ENCODE measurements at regions not wholly inside any gene's neighbourhood (a gene's known extent, or its start where the extent isn't known, plus 50 kb on each side); places are given as distances from the start of the nearest gene placed in this dataset.

- WGBS, 4 donors: 62 to 75% (median 68%) methylated on average over 2 of the region's 2 CpGs
- H3K4me1 ChIP-seq: no peaks in the 10 kb centered on the region
- no peak for TF ChIP-seq CTCF (IDR thresholded peaks at IDR 0.05)
- no peak for TF ChIP-seq POLR2A (IDR thresholded peaks at IDR 0.05)
- no peak overlapping the region for H3K4me3 ChIP-seq
- H3K9me3 ChIP-seq: no peaks in the 10 kb centered on the region
- DNase-seq (no peak), ATAC-seq (no peak)
- H3K27ac ChIP-seq: no peak overlapping the region
- H3K27me3 ChIP-seq: peaks cover 0 to 6% (median 0%) of the 10 kb centered on the region in 9 donors
- no peaks in the 10 kb centered on the region for H3K36me3 ChIP-seq
- intact Hi-C loops (cut with DNase I): no loop called here
These were observed 235.2 kb upstream of the KLHL29 start for GRCh38 chr2:23149777-23150176.

GRCh38 chr2:23153484-23153883 is 231.5 kb upstream of the KLHL29 start:
- Histone ChIP-seq H3K27ac (no peak overlapping the region), H3K27me3 (peaks cover 0 to 6% (median 0%) of the 10 kb centered on the region in 9 donors), H3K9me3 (no peaks in the 10 kb centered on the region), H3K4me1 (no peaks in the 10 kb centered on the region), H3K4me3 (no peak overlapping the region), H3K36me3 (no peaks in the 10 kb centered on the region)
- DNase-seq (no peak), ATAC-seq (no peak)
- intact Hi-C loops (cut with DNase I): no loop called here
- 80 to 85% (median 82%) methylated on average over 3 of the region's 3 CpGs for WGBS, 4 donors
- no peak for TF ChIP-seq POLR2A (IDR thresholded peaks at IDR 0.05)
- no peak for TF ChIP-seq CTCF (IDR thresholded peaks at IDR 0.05)

- no peak overlapping the region for H3K4me3 ChIP-seq
- H3K36me3 ChIP-seq: no peaks in the 10 kb centered on the region
- WGBS, 4 donors: 79 to 88% (median 86%) methylated on average over 4 of the region's 4 CpGs
- peaks cover 0 to 3% (median 0%) of the 10 kb centered on the region in 9 donors for H3K27me3 ChIP-seq
- no peaks in the 10 kb centered on the region for H3K4me1 ChIP-seq
- TF ChIP-seq POLR2A (IDR thresholded peaks at IDR 0.05): no peak
- DNase-seq (no peak), ATAC-seq (no peak)
- no peak overlapping the region for H3K27ac ChIP-seq
- no peaks in the 10 kb centered on the region for H3K9me3 ChIP-seq
- intact Hi-C loops (cut with DNase I): no loop called here
These were observed 230.0 kb upstream of the KLHL29 start for GRCh38 chr2:23155022-23155421.

- no peaks in the 10 kb centered on the region for H3K36me3 ChIP-seq
- H3K9me3 ChIP-seq: no peaks in the 10 kb centered on the region
- intact Hi-C loops (cut with DNase I): no loop called here
- no peaks in the 10 kb centered on the region for H3K27me3 ChIP-seq
- no peak overlapping the region for H3K4me3 ChIP-seq
- TF ChIP-seq POLR2A (IDR thresholded peaks at IDR 0.05) (no peak), CTCF (IDR thresholded peaks at IDR 0.05) (no peak)
- no peak overlapping the region for H3K27ac ChIP-seq
- ATAC-seq (no peak), DNase-seq (no peak)
- no peaks in the 10 kb centered on the region for H3K4me1 ChIP-seq
These were observed 227.2 kb upstream of the KLHL29 start for GRCh38 chr2:23157812-23158211.

GRCh38 chr2:23158306-23158705 is 226.7 kb upstream of the KLHL29 start:
- TF ChIP-seq CTCF (IDR thresholded peaks at IDR 0.05) (no peak), POLR2A (IDR thresholded peaks at IDR 0.05) (no peak)
- 50 to 73% (median 62%) methylated on average over 2 of the region's 2 CpGs for WGBS, 4 donors
- Histone ChIP-seq H3K36me3 (no peaks in the 10 kb centered on the region), H3K9me3 (no peaks in the 10 kb centered on the region), H3K27me3 (no peaks in the 10 kb centered on the region), H3K4me3 (no peak overlapping the region), H3K4me1 (no peaks in the 10 kb centered on the region), H3K27ac (no peak overlapping the region)
- DNase-seq: no peak
- intact Hi-C loops (cut with DNase I): no loop called here
- no peak for ATAC-seq

All from heart left ventricle (tissue), 16 donors.